ENCODE measurements at regions not wholly inside any gene's neighbourhood (a gene's known extent, or its start where the extent isn't known, plus 50 kb on each side); places are given as distances from the start of the nearest gene placed in this dataset.

GRCh38 chr6:20319520-20320357, 81.9 kb upstream of the E2F3 start:
- no peak for DNase-seq (ENCODE audit: low read depth)
- no peak for TF ChIP-seq CTCF (conservative IDR thresholded peaks at IDR 0.05; ENCODE audit: control insufficient read depth, insufficient read depth, low read depth, low read length)
- no peak overlapping the region for H3K4me3 ChIP-seq (ENCODE audit: control insufficient read depth, low read depth, low read length)

GRCh38 chr6:20325641-20326421, 75.8 kb upstream of the E2F3 start:
- no peak for TF ChIP-seq CTCF (conservative IDR thresholded peaks at IDR 0.05; ENCODE audit: control insufficient read depth, insufficient read depth, low read depth, low read length)
- no peak for DNase-seq (ENCODE audit: low read depth)
- no peak overlapping the region for H3K4me3 ChIP-seq (ENCODE audit: control insufficient read depth, low read depth, low read length)

GRCh38 chr6:20326422-20326728, 75.3 kb upstream of the E2F3 start:
- DNase-seq (ENCODE audit: low read depth) = no peak
- TF ChIP-seq CTCF (conservative IDR thresholded peaks at IDR 0.05; ENCODE audit: control insufficient read depth, insufficient read depth, low read depth, low read length) = no peak
- H3K4me3 ChIP-seq (ENCODE audit: control insufficient read depth, low read depth, low read length) = no peak overlapping the region

- H3K4me3 ChIP-seq (ENCODE audit: control insufficient read depth, low read depth, low read length) = no peak overlapping the region
- TF ChIP-seq CTCF (conservative IDR thresholded peaks at IDR 0.05; ENCODE audit: control insufficient read depth, insufficient read depth, low read depth, low read length) = no peak
- no peak for DNase-seq (ENCODE audit: low read depth)
Measured at GRCh38 chr6:20327141-20327540, 74.5 kb upstream of the E2F3 start.

GRCh38 chr6:20328266-20328923, 73.3 kb upstream of the E2F3 start:
- no peak overlapping the region for H3K4me3 ChIP-seq (ENCODE audit: control insufficient read depth, low read depth, low read length)
- DNase-seq (ENCODE audit: low read depth) = no peak
- no peak for TF ChIP-seq CTCF (conservative IDR thresholded peaks at IDR 0.05; ENCODE audit: control insufficient read depth, insufficient read depth, low read depth, low read length)

- H3K4me3 ChIP-seq (ENCODE audit: control insufficient read depth, low read depth, low read length) = no peak overlapping the region
- TF ChIP-seq CTCF (conservative IDR thresholded peaks at IDR 0.05; ENCODE audit: control insufficient read depth, insufficient read depth, low read depth, low read length) = no peak
- no peak for DNase-seq (ENCODE audit: low read depth)
Measured at GRCh38 chr6:20328924-20329300, 72.8 kb upstream of the E2F3 start.
